MM.1S (cell line): ENCODE measurements at regions not wholly inside any gene's neighbourhood (a gene's known extent, or its start where the extent isn't known, plus 50 kb on each side); places are given as distances from the start of the nearest gene placed in this dataset.

ENCODE experiments used
- CTCF ChIP-seq: fragments of 300-600 bp; sonication (generic); IDR thresholded peaks from 2 replicates; pipeline ENCODE4 v1.5.1; 2016; ENCODE audit warnings: antibody characterized with exemption, low read length, mixed read lengths
- EZH2 ChIP-seq: fragments of 300-600 bp; sonication (generic); optimal IDR thresholded peaks from 2 replicates; pipeline ENCODE3; 2017; ENCODE audit warnings: low read depth, mild to moderate bottlenecking, antibody characterized with exemption, low read length, mixed read lengths
- EZH2phosphoT487 ChIP-seq: fragments of 300-600 bp; sonication (generic); IDR thresholded peaks from 2 replicates; pipeline ENCODE4 v1.6.1; 2018; ENCODE audit warnings: antibody characterized with exemption, low read length

DNA sequence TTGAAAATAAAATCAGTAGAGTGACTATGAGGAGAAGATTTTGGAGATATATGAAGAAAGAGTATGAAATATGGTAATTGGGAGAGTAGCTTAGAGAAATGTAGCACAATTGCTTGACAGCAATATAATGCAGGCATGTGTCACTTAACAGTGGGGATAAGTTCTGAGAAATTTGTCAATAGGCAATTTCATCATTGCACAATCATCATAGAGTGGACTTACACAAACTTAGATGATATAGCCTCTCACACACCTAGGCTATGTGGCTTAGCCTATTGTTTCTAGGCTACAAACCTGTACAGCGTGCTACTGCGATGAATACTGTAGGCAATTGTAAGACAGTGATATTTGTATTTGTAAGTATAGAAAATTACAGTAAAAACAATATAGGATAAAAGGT, 573.6 kb downstream of the JRKL start:
- TF ChIP-seq CTCF (no peak), EZH2phosphoT487 (no peak), EZH2 (no peak)
